22Rv1 (cell line): ENCODE measurements at regions not wholly inside any gene's neighbourhood (a gene's known extent, or its start where the extent isn't known, plus 50 kb on each side); places are given as distances from the start of the nearest gene placed in this dataset.

Experiments used
- H3K27ac ChIP-seq: fragments of 450-650 bp; 2 replicates; pipeline ENCODE4 v1.5.1; 2017
- ZFX ChIP-seq: fragments of 450-650 bp; IDR thresholded peaks from 2 replicates; pipeline ENCODE4 v1.6.1; 2017; ENCODE audit warnings: antibody characterized with exemption, borderline replicate concordance
- TF ChIP-seq, protein P1 (sequence below): fragments of 450-650 bp; IDR thresholded peaks from 2 replicates; pipeline ENCODE4 v1.5.1; 2017; ENCODE audit warnings: mild to moderate bottlenecking

GRCh38 chr15:93895976-93896770 lies 335.2 kb upstream of the MCTP2 start:
- H3K27ac ChIP-seq = no peak overlapping the region
- no peak for TF ChIP-seq ZFX
- TF ChIP-seq, protein P1, sequence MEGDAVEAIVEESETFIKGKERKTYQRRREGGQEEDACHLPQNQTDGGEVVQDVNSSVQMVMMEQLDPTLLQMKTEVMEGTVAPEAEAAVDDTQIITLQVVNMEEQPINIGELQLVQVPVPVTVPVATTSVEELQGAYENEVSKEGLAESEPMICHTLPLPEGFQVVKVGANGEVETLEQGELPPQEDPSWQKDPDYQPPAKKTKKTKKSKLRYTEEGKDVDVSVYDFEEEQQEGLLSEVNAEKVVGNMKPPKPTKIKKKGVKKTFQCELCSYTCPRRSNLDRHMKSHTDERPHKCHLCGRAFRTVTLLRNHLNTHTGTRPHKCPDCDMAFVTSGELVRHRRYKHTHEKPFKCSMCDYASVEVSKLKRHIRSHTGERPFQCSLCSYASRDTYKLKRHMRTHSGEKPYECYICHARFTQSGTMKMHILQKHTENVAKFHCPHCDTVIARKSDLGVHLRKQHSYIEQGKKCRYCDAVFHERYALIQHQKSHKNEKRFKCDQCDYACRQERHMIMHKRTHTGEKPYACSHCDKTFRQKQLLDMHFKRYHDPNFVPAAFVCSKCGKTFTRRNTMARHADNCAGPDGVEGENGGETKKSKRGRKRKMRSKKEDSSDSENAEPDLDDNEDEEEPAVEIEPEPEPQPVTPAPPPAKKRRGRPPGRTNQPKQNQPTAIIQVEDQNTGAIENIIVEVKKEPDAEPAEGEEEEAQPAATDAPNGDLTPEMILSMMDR = no peak

- no peak overlapping the region for H3K27ac ChIP-seq
- TF ChIP-seq, protein P1 = no peak
- TF ChIP-seq ZFX = no peak
Observed at GRCh38 chr15:93894438-93895036, 336.8 kb upstream of the MCTP2 start.

DNA sequence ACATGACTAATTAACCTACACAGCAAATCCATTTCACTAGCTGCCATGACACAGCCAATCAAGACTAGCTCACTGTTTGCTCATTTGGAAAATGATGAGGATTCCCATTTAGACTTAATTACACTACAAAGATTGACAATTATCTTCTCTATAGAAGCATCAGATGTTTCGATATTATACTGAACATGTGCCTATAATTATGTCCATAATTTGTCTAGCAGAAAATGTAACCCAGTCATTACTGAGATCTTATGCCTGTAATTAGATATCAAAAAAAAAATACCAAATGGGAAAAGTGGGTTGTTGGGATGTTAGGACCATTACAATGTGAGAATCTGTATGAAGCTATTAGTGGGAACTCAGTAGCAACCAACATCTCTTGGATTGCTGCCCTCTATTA lies 344.2 kb upstream of the MCTP2 start:
- H3K27ac ChIP-seq = no peak overlapping the region
- TF ChIP-seq ZFX = no peak
- TF ChIP-seq, protein P1 = no peak

GRCh38 chr15:93882779-93883178 lies 348.6 kb upstream of the MCTP2 start:
- TF ChIP-seq ZFX = no peak
- TF ChIP-seq, protein P1 = no peak
- no peak overlapping the region for H3K27ac ChIP-seq

DNA sequence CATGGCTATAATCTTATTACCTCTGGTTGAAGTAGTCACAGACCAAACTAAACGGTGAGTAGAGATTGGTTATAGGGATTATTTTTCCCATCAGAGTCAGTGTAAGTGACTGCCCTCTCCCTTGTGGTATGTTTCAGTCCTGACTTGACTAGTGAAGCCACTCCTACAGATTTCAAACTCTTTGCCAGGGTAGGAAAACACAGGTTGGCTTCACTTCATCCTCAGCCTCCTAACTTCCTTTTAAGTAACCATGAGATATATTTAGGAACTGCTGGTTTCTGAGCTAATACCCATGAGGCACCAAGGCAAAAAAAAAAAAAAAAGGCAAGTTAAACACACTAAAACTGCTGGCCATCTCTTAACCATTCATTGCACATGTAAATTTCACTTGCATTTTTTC lies 349.2 kb upstream of the MCTP2 start:
- TF ChIP-seq, protein P1 = no peak
- TF ChIP-seq ZFX = no peak
- no peak overlapping the region for H3K27ac ChIP-seq

DNA sequence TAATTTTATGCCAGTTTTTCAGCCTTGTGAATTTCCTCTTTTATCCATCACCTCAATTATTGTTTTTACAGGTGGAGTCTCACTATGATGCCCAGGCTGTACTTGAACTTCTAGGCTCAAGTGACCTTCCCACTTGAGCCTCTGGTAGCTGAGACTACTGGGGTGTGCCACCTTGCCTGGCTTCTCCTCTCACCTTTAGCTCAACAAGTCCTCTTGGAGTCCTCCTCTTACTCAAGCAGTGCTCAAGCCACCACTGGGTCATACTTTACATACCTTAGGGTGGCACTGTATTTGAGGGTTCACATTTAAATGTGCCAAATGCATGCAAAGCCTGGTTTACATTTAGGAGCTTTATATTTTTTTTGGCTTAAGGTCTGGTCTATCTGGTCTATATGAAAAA lies 350.1 kb upstream of the MCTP2 start:
- H3K27ac ChIP-seq = no peak overlapping the region
- TF ChIP-seq, protein P1 = no peak
- no peak for TF ChIP-seq ZFX

- TF ChIP-seq, protein P1 = no peak
- no peak for TF ChIP-seq ZFX
- H3K27ac ChIP-seq = no peak overlapping the region
Observed at GRCh38 chr15:93880358-93880757, 351.0 kb upstream of the MCTP2 start.
